ENCODE measurements at regions not wholly inside any gene's neighbourhood (a gene's known extent, or its start where the extent isn't known, plus 50 kb on each side); places are given as distances from the start of the nearest gene placed in this dataset.
A peak's percentile ranks its signal among the peaks of the same experiment; 100 is the strongest.

DNA sequence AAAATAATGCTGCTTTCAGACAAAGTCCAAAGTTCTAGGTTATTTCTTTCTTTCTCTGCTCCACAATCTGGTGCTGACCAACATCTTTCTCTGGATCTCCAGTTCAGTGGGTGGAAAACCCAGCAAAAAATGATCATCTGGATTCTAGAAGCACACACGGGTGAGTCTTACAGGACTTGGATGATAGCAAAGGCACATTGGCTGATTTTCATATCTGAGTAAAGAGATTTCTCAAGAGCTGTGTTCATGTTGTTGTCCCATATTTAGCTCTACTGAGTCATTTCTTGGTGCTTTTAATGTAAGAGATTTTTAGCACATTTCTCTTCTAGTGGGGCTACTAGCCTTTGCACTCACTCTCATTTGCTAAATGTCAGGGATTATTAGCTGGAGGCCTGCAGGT is 336.7 kb downstream of the GALC start:
- no peaks in the 10 kb centered on the region for H3K36me3 Mint-ChIP-seq (ENCODE audit: low read depth, unreplicated experiment)
- H3K27ac Mint-ChIP-seq (ENCODE audit: unreplicated experiment), result no peak overlapping the region
- H3K9ac ChIP-seq (ENCODE audit: low read length), result no peak overlapping the region
- FAIRE-seq, result no peak
- no peaks in the 10 kb centered on the region for H3K27me3 Mint-ChIP-seq (ENCODE audit: low read depth, unreplicated experiment)
- no peak overlapping the region for H3K4me3 Mint-ChIP-seq (ENCODE audit: unreplicated experiment)
- no peaks in the 10 kb centered on the region for H3K4me1 ChIP-seq (ENCODE audit: insufficient read depth, low read length)
- H3K4me1 Mint-ChIP-seq (ENCODE audit: low read depth, unreplicated experiment), result no peaks in the 10 kb centered on the region
- DNase-seq (ENCODE audit: low read depth), result no peak
- H3K4me3 ChIP-seq (ENCODE audit: insufficient read depth, low read depth, low read length), result no peak overlapping the region
- H2AFZ ChIP-seq (ENCODE audit: low read depth, low read length), result no peak overlapping the region
- no peak for TF ChIP-seq EZH2 (IDR thresholded peaks at IDR 0.05; ENCODE audit: insufficient read depth, low read length)
- TF ChIP-seq, protein P1, sequence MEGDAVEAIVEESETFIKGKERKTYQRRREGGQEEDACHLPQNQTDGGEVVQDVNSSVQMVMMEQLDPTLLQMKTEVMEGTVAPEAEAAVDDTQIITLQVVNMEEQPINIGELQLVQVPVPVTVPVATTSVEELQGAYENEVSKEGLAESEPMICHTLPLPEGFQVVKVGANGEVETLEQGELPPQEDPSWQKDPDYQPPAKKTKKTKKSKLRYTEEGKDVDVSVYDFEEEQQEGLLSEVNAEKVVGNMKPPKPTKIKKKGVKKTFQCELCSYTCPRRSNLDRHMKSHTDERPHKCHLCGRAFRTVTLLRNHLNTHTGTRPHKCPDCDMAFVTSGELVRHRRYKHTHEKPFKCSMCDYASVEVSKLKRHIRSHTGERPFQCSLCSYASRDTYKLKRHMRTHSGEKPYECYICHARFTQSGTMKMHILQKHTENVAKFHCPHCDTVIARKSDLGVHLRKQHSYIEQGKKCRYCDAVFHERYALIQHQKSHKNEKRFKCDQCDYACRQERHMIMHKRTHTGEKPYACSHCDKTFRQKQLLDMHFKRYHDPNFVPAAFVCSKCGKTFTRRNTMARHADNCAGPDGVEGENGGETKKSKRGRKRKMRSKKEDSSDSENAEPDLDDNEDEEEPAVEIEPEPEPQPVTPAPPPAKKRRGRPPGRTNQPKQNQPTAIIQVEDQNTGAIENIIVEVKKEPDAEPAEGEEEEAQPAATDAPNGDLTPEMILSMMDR (IDR thresholded peaks at IDR 0.05; ENCODE audit: insufficient read depth, low read depth, low read length), result no peak
- H3K79me2 ChIP-seq (ENCODE audit: insufficient read depth, low read length), result no peaks in the 10 kb centered on the region
- H3K9me3 ChIP-seq (ENCODE audit: insufficient read depth, low read depth, low read length), result no peaks in the 10 kb centered on the region
- H3K36me3 ChIP-seq (ENCODE audit: insufficient read depth, low read length), result no peaks in the 10 kb centered on the region
- H3K27me3 ChIP-seq (ENCODE audit: insufficient read depth, low read length), result no peaks in the 10 kb centered on the region
- H4K20me1 ChIP-seq (ENCODE audit: insufficient read depth, low read length), result no peaks in the 10 kb centered on the region
- no peak overlapping the region for H3K4me2 ChIP-seq (ENCODE audit: low read length)
- no peak overlapping the region for H3K27ac ChIP-seq (ENCODE audit: low read depth, low read length)
- peaks cover 5% of the 10 kb centered on the region for H3K9me3 Mint-ChIP-seq (ENCODE audit: unreplicated experiment)

DNA sequence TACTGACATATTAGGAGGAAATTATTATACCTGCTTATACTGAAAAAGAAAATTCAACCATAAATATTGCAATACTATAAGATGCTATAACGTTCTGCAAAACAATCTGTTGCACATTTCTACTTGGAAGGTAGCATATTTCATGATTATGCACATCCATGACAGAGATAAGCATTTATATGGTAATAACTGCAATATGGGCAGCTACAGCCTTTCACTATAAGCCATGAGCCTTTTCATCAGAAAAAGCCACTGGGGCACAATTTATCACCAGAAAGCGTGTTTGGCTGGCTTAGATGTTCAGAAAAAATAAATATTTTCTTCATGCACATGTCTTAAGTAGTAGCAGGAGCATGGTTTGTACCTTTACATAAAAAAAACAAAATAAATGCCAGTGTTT is 340.7 kb downstream of the GALC start:
- Histone ChIP-seq H4K20me1 (ENCODE audit: insufficient read depth, low read length) (no peaks in the 10 kb centered on the region), H3K9ac (ENCODE audit: low read length) (no peak overlapping the region), H3K4me2 (ENCODE audit: low read length) (no peak overlapping the region), H3K36me3 (ENCODE audit: insufficient read depth, low read length) (no peaks in the 10 kb centered on the region), H3K9me3 (ENCODE audit: insufficient read depth, low read depth, low read length) (peaks cover 9% of the 10 kb centered on the region), H2AFZ (ENCODE audit: low read depth, low read length) (no peak overlapping the region), H3K4me1 (ENCODE audit: insufficient read depth, low read length) (no peaks in the 10 kb centered on the region), H3K79me2 (ENCODE audit: insufficient read depth, low read length) (no peaks in the 10 kb centered on the region), H3K27me3 (ENCODE audit: insufficient read depth, low read length) (no peaks in the 10 kb centered on the region), H3K4me3 (ENCODE audit: insufficient read depth, low read depth, low read length) (no peak overlapping the region), H3K27ac (ENCODE audit: low read depth, low read length) (no peak overlapping the region)
- H3K27ac Mint-ChIP-seq (ENCODE audit: unreplicated experiment), result no peak overlapping the region
- H3K9me3 Mint-ChIP-seq (ENCODE audit: unreplicated experiment), result peaks cover 7% of the 10 kb centered on the region
- FAIRE-seq, result no peak
- H3K4me3 Mint-ChIP-seq (ENCODE audit: unreplicated experiment), result no peak overlapping the region
- TF ChIP-seq, protein P1 (IDR thresholded peaks at IDR 0.05; ENCODE audit: insufficient read depth, low read depth, low read length), result no peak
- TF ChIP-seq EZH2 (IDR thresholded peaks at IDR 0.05; ENCODE audit: insufficient read depth, low read length), result no peak
- H3K36me3 Mint-ChIP-seq (ENCODE audit: low read depth, unreplicated experiment), result no peaks in the 10 kb centered on the region
- no peaks in the 10 kb centered on the region for H3K4me1 Mint-ChIP-seq (ENCODE audit: low read depth, unreplicated experiment)
- no peak for DNase-seq (ENCODE audit: low read depth)
- no peaks in the 10 kb centered on the region for H3K27me3 Mint-ChIP-seq (ENCODE audit: low read depth, unreplicated experiment)

DNA sequence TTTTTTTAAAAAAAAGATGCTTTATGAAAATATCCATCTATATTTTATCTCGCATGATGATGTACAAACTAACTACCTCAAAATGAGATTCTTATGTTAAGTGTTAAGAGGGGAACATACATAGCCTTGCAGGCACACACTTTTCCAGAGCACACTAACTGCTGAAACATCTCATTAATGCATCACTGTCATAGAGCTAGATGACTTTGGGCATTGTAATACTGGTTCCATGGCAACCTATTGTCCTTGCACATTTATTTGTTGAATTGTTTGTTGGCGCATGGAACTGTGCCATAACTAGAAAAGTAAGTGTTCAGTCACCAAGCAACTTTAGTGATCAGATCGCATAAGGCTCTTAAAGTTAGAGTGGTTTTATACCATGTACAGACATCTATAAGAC is 348.3 kb downstream of the GALC start:
- Histone ChIP-seq H3K9ac (ENCODE audit: low read length) (no peak overlapping the region), H3K4me2 (ENCODE audit: low read length) (no peak overlapping the region), H3K27me3 (ENCODE audit: insufficient read depth, low read length) (no peaks in the 10 kb centered on the region), H3K36me3 (ENCODE audit: insufficient read depth, low read length) (no peaks in the 10 kb centered on the region), H3K4me3 (ENCODE audit: insufficient read depth, low read depth, low read length) (no peak overlapping the region), H3K27ac (ENCODE audit: low read depth, low read length) (no peak overlapping the region), H4K20me1 (ENCODE audit: insufficient read depth, low read length) (no peaks in the 10 kb centered on the region), H3K4me1 (ENCODE audit: insufficient read depth, low read length) (no peaks in the 10 kb centered on the region), H3K9me3 (ENCODE audit: insufficient read depth, low read depth, low read length) (peaks cover 4% of the 10 kb centered on the region), H2AFZ (ENCODE audit: low read depth, low read length) (no peak overlapping the region), H3K79me2 (ENCODE audit: insufficient read depth, low read length) (no peaks in the 10 kb centered on the region)
- Mint-ChIP-seq H3K4me3 (ENCODE audit: unreplicated experiment) (no peak overlapping the region), H3K27ac (ENCODE audit: unreplicated experiment) (no peak overlapping the region), H3K4me1 (ENCODE audit: low read depth, unreplicated experiment) (no peaks in the 10 kb centered on the region), H3K36me3 (ENCODE audit: low read depth, unreplicated experiment) (no peaks in the 10 kb centered on the region), H3K27me3 (ENCODE audit: low read depth, unreplicated experiment) (no peaks in the 10 kb centered on the region), H3K9me3 (ENCODE audit: unreplicated experiment) (peaks cover 8% of the 10 kb centered on the region)
- DNase-seq (ENCODE audit: low read depth) (peak; percentile 41), FAIRE-seq (no peak)
- TF ChIP-seq EZH2 (IDR thresholded peaks at IDR 0.05; ENCODE audit: insufficient read depth, low read length), result no peak
- TF ChIP-seq, protein P1 (IDR thresholded peaks at IDR 0.05; ENCODE audit: insufficient read depth, low read depth, low read length), result no peak
